Activated T-cell treated with anti-CD3 and anti-CD28 coated beads, Interleukin-2, amount 50 U/mL, for 72 hours (primary cell): ENCODE measurements at regions not wholly inside any gene's neighbourhood (a gene's known extent, or its start where the extent isn't known, plus 50 kb on each side); places are given as distances from the start of the nearest gene placed in this dataset.

Experiments used
- ATAC-seq, 2 donors: fragments of 150-1000 bp; cut with Tn5 transposase; replicated peaks in 1 of 2; 2 replicates each; pipeline ENCODE4 v1.10.0; 2021; ENCODE audit warnings: moderate library complexity in 2 of 2, mild to moderate bottlenecking in 1 of 2
- DNase-seq, 2 donors: peaks; one replicate each; pipeline ENCODE4 v3.0.0; 2021 to 2022; ENCODE audit warnings: mixed read lengths in 1 of 2
- H3K27ac Mint-ChIP-seq: one replicate; pipeline ENCODE4 v1.8.0; 2022; ENCODE audit warnings: mild to moderate bottlenecking, moderate library complexity, mixed read lengths
- H3K27me3 Mint-ChIP-seq: one replicate; pipeline ENCODE4 v1.8.0; 2022; ENCODE audit warnings: low read depth, mixed read lengths
- H3K36me3 Mint-ChIP-seq, 2 donors: one replicate each; pipeline ENCODE4 v1.8.0; 2022; ENCODE audit warnings: mixed read lengths in 2 of 2, mild to moderate bottlenecking in 1 of 2; ENCODE audit not compliant: insufficient read depth in 2 of 2
- H3K4me1 Mint-ChIP-seq: one replicate; pipeline ENCODE4 v1.8.0; 2022; ENCODE audit warnings: low read depth, mixed read lengths
- H3K4me3 Mint-ChIP-seq, 2 donors: one replicate each; pipeline ENCODE4 v1.8.0; 2022; ENCODE audit warnings: mild to moderate bottlenecking in 2 of 2, mixed read lengths in 2 of 2, moderate library complexity in 2 of 2
- H3K9me3 Mint-ChIP-seq, 2 donors: one replicate each; pipeline ENCODE4 v1.8.0; 2022; ENCODE audit warnings: mixed read lengths in 2 of 2

GRCh38 chr12:72790273-72790672 is 518.1 kb downstream of the TRHDE start:
- H3K4me3 Mint-ChIP-seq: no peak overlapping the region
- ATAC-seq (no peak), DNase-seq (no peak)
- no peaks in the 10 kb centered on the region for H3K36me3 Mint-ChIP-seq
- no peak overlapping the region for H3K27ac Mint-ChIP-seq
- no peaks in the 10 kb centered on the region for H3K27me3 Mint-ChIP-seq
- no peaks in the 10 kb centered on the region for H3K4me1 Mint-ChIP-seq
- H3K9me3 Mint-ChIP-seq: peaks cover 7 to 11% of the 10 kb centered on the region in 2 donors

GRCh38 chr12:72792889-72793288 is 520.7 kb downstream of the TRHDE start:
- Mint-ChIP-seq H3K27me3 (no peaks in the 10 kb centered on the region), H3K36me3 (peaks cover 0 to 1% of the 10 kb centered on the region in 2 donors), H3K9me3 (peaks cover 7 to 14% of the 10 kb centered on the region in 2 donors), H3K4me1 (no peaks in the 10 kb centered on the region), H3K27ac (no peak overlapping the region), H3K4me3 (no peak overlapping the region)
- DNase-seq (no peak), ATAC-seq (no peak)

- Mint-ChIP-seq H3K9me3 (peaks cover 7 to 14% of the 10 kb centered on the region in 2 donors), H3K4me1 (no peaks in the 10 kb centered on the region), H3K4me3 (no peak overlapping the region), H3K27ac (no peak overlapping the region), H3K36me3 (peaks cover 0 to 1% of the 10 kb centered on the region in 2 donors), H3K27me3 (no peaks in the 10 kb centered on the region)
- ATAC-seq: no peak
- no peak for DNase-seq
These were observed 521.6 kb downstream of the TRHDE start for GRCh38 chr12:72793796-72794195.

GRCh38 chr12:72815421-72815820 is 543.3 kb downstream of the TRHDE start:
- peaks cover 0 to 2% of the 10 kb centered on the region in 2 donors for H3K36me3 Mint-ChIP-seq
- H3K4me3 Mint-ChIP-seq: no peak overlapping the region
- no peaks in the 10 kb centered on the region for H3K4me1 Mint-ChIP-seq
- ATAC-seq (no peak), DNase-seq (no peak)
- H3K27me3 Mint-ChIP-seq: no peaks in the 10 kb centered on the region
- peaks cover 10 to 18% of the 10 kb centered on the region in 2 donors for H3K9me3 Mint-ChIP-seq
- H3K27ac Mint-ChIP-seq: no peak overlapping the region

- Mint-ChIP-seq H3K9me3 (peaks cover 6 to 11% of the 10 kb centered on the region in 2 donors), H3K4me1 (no peaks in the 10 kb centered on the region), H3K27ac (no peak overlapping the region), H3K36me3 (peaks cover 0 to 2% of the 10 kb centered on the region in 2 donors), H3K4me3 (no peak overlapping the region), H3K27me3 (no peaks in the 10 kb centered on the region)
- DNase-seq (no peak), ATAC-seq (no peak)
These were observed 556.6 kb downstream of the TRHDE start for GRCh38 chr12:72828662-72829324.

GRCh38 chr12:72829838-72830237 is 557.7 kb downstream of the TRHDE start:
- H3K4me1 Mint-ChIP-seq: no peaks in the 10 kb centered on the region
- H3K27ac Mint-ChIP-seq: no peak overlapping the region
- no peak for DNase-seq
- ATAC-seq: no peak
- H3K27me3 Mint-ChIP-seq: no peaks in the 10 kb centered on the region
- peaks cover 7 to 12% of the 10 kb centered on the region in 2 donors for H3K9me3 Mint-ChIP-seq
- no peaks in the 10 kb centered on the region for H3K36me3 Mint-ChIP-seq
- H3K4me3 Mint-ChIP-seq: no peak overlapping the region

- DNase-seq: no peak
- no peak overlapping the region for H3K27ac Mint-ChIP-seq
- no peaks in the 10 kb centered on the region for H3K27me3 Mint-ChIP-seq
- H3K36me3 Mint-ChIP-seq: no peaks in the 10 kb centered on the region
- no peak for ATAC-seq
- H3K9me3 Mint-ChIP-seq: peaks cover 5 to 7% of the 10 kb centered on the region in 2 donors
- no peak overlapping the region for H3K4me3 Mint-ChIP-seq
- H3K4me1 Mint-ChIP-seq: no peaks in the 10 kb centered on the region
These were observed 559.9 kb downstream of the TRHDE start for GRCh38 chr12:72832024-72832423.

GRCh38 chr12:72836194-72836593 is 564.0 kb downstream of the TRHDE start:
- ATAC-seq (no peak), DNase-seq (no peak)
- H3K27ac Mint-ChIP-seq: no peak overlapping the region
- no peak overlapping the region for H3K4me3 Mint-ChIP-seq
- peaks cover 0 to 3% of the 10 kb centered on the region in 2 donors for H3K36me3 Mint-ChIP-seq
- H3K27me3 Mint-ChIP-seq: no peaks in the 10 kb centered on the region
- H3K9me3 Mint-ChIP-seq: peaks cover 7 to 9% of the 10 kb centered on the region in 2 donors
- H3K4me1 Mint-ChIP-seq: no peaks in the 10 kb centered on the region

GRCh38 chr12:72839696-72840095 is 567.5 kb downstream of the TRHDE start:
- ATAC-seq (no peak), DNase-seq (no peak)
- Mint-ChIP-seq H3K36me3 (peaks cover 0 to 3% of the 10 kb centered on the region in 2 donors), H3K27me3 (no peaks in the 10 kb centered on the region), H3K4me1 (no peaks in the 10 kb centered on the region), H3K9me3 (peaks cover 7 to 20% of the 10 kb centered on the region in 2 donors), H3K27ac (no peak overlapping the region), H3K4me3 (no peak overlapping the region)

GRCh38 chr12:72863671-72864070 is 591.5 kb downstream of the TRHDE start:
- Mint-ChIP-seq H3K9me3 (peaks cover 5 to 9% of the 10 kb centered on the region in 2 donors), H3K36me3 (no peaks in the 10 kb centered on the region), H3K4me1 (no peaks in the 10 kb centered on the region), H3K27me3 (no peaks in the 10 kb centered on the region), H3K4me3 (no peak overlapping the region), H3K27ac (no peak overlapping the region)
- no peak for DNase-seq
- no peak for ATAC-seq

GRCh38 chr12:72865921-72866320 is 593.8 kb downstream of the TRHDE start:
- H3K27me3 Mint-ChIP-seq: no peaks in the 10 kb centered on the region
- no peak overlapping the region for H3K27ac Mint-ChIP-seq
- ATAC-seq (no peak), DNase-seq (no peak)
- no peaks in the 10 kb centered on the region for H3K36me3 Mint-ChIP-seq
- H3K9me3 Mint-ChIP-seq: peaks cover 3 to 5% of the 10 kb centered on the region in 2 donors
- H3K4me3 Mint-ChIP-seq: no peak overlapping the region
- no peaks in the 10 kb centered on the region for H3K4me1 Mint-ChIP-seq

- Mint-ChIP-seq H3K36me3 (no peaks in the 10 kb centered on the region), H3K9me3 (peaks cover 3 to 4% of the 10 kb centered on the region in 2 donors), H3K27me3 (no peaks in the 10 kb centered on the region), H3K27ac (no peak overlapping the region), H3K4me3 (no peak overlapping the region), H3K4me1 (no peaks in the 10 kb centered on the region)
- no peak for DNase-seq
- no peak for ATAC-seq
These were observed 596.9 kb downstream of the TRHDE start for GRCh38 chr12:72869024-72869423.

GRCh38 chr12:72872238-72872887 is 600.2 kb downstream of the TRHDE start:
- Mint-ChIP-seq H3K9me3 (peaks cover 5 to 6% of the 10 kb centered on the region in 2 donors), H3K27me3 (no peaks in the 10 kb centered on the region), H3K36me3 (peaks cover 0 to 4% of the 10 kb centered on the region in 2 donors), H3K27ac (no peak overlapping the region), H3K4me3 (no peak overlapping the region), H3K4me1 (no peaks in the 10 kb centered on the region)
- ATAC-seq (no peak), DNase-seq (no peak)

GRCh38 chr12:72872996-72873395 is 600.8 kb downstream of the TRHDE start:
- Mint-ChIP-seq H3K36me3 (peaks cover 0 to 4% of the 10 kb centered on the region in 2 donors), H3K27ac (no peak overlapping the region), H3K9me3 (peaks cover 8% of the 10 kb centered on the region in 2 donors), H3K4me1 (no peaks in the 10 kb centered on the region), H3K27me3 (no peaks in the 10 kb centered on the region), H3K4me3 (no peak overlapping the region)
- ATAC-seq: no peak
- DNase-seq: no peak
